GM19438 (cell line): ENCODE measurements at regions not wholly inside any gene's neighbourhood (a gene's known extent, or its start where the extent isn't known, plus 50 kb on each side); places are given as distances from the start of the nearest gene placed in this dataset.

ENCODE experiments used
- ATAC-seq: cut with Tn5 transposase; IDR thresholded peaks from one replicate; pipeline ENCODE4 v1.9.1; 2021; ENCODE audit warnings: low read depth; ENCODE audit not compliant: unreplicated experiment

GRCh38 chr5:138626333-138626944, 51.2 kb upstream of the HSPA9 start:
- no peak for ATAC-seq

DNA sequence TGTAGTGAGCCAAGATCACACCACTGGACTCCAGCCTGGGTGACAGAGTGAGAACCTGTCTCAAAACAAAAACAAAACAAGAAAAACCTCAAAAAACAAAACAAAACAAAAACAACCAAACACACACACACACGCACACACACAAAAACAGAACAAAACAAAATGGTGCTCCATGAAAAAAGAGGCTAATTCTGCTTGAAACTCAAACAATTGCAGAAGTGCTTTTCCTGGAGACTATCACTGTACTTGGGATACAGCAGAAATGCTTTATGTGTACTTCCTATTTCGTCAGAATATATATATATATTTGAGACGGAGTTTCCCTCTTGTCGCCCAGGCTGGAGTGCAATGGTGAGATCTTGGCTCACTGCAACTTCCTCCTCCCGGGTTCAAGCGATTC, 49.9 kb upstream of the HSPA9 start:
- ATAC-seq: no peak
